Right lobe of liver (tissue), 4 donors: ENCODE measurements at regions not wholly inside any gene's neighbourhood (a gene's known extent, or its start where the extent isn't known, plus 50 kb on each side); places are given as distances from the start of the nearest gene placed in this dataset.

ENCODE experiments used
- POLR2A ChIP-seq: fragments of 450-650 bp; IDR thresholded peaks from one replicate; pipeline ENCODE4 v1.6.1; 2017; ENCODE audit warnings: antibody characterized with exemption, mild to moderate bottlenecking
- TF ChIP-seq, protein P1 (sequence below), 4 donors: fragments of 200-600 bp in 3 of 4; fragments of 450-650 bp in 1 of 4; IDR thresholded peaks; one replicate each; pipeline versions ENCODE4 v1.5.1 to v1.8.0; 2016 to 2022; ENCODE audit warnings: antibody characterized with exemption in 4 of 4, mild to moderate bottlenecking in 2 of 4
- donor health status: DM: no; HTN: no; CAD: no.
- donor health status: DM: no; HTN: no; CAD: no.
- donor health status: DM: no; HTN: yes; CAD: no.

DNA sequence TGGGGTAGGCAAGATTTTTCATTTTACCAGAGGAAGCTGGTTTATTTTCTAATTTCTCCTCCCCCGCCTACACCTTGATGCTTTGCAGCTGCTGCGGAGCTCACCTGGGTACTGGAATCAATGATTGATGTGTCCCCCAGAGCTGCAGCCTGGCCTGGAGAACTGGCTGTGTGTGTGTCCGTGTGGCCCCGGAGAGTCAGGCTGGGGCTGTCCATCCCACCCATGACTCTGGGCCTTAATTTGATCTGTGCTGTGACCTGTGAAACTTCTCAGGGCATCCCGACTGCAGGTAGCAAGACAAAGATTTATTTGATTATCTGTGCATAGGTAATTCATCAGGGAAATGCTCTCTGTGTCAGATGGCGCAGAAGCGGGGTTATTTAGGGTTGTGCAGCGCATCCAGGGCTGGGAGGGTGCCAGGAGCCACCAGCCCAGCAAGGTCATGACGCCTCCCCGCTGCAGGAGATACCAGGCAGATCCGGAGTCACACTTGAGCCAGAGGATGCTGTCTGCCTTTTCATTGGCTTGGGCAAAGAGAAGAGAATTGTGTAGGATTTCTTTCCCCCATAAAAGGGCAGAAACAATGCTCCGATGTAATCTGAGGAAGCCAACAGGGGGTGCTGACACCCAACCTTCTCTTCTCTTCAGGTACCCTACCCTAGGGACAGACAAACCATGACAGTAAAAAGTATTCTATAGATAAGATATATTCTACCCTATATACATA, 346.6 kb downstream of the TSHZ3 start:
- TF ChIP-seq, protein P1, sequence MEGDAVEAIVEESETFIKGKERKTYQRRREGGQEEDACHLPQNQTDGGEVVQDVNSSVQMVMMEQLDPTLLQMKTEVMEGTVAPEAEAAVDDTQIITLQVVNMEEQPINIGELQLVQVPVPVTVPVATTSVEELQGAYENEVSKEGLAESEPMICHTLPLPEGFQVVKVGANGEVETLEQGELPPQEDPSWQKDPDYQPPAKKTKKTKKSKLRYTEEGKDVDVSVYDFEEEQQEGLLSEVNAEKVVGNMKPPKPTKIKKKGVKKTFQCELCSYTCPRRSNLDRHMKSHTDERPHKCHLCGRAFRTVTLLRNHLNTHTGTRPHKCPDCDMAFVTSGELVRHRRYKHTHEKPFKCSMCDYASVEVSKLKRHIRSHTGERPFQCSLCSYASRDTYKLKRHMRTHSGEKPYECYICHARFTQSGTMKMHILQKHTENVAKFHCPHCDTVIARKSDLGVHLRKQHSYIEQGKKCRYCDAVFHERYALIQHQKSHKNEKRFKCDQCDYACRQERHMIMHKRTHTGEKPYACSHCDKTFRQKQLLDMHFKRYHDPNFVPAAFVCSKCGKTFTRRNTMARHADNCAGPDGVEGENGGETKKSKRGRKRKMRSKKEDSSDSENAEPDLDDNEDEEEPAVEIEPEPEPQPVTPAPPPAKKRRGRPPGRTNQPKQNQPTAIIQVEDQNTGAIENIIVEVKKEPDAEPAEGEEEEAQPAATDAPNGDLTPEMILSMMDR (IDR thresholded peaks at IDR 0.05) = no peak
- TF ChIP-seq POLR2A = no peak
